CD4-positive, alpha-beta T cell treated with Interleukin-4 for 4 hours (primary cell): ENCODE measurements at regions not wholly inside any gene's neighbourhood (a gene's known extent, or its start where the extent isn't known, plus 50 kb on each side); places are given as distances from the start of the nearest gene placed in this dataset.

Experiments used
- DNase-seq: peaks from one replicate; pipeline ENCODE4 v3.0.0-alpha.2; 2020

DNA sequence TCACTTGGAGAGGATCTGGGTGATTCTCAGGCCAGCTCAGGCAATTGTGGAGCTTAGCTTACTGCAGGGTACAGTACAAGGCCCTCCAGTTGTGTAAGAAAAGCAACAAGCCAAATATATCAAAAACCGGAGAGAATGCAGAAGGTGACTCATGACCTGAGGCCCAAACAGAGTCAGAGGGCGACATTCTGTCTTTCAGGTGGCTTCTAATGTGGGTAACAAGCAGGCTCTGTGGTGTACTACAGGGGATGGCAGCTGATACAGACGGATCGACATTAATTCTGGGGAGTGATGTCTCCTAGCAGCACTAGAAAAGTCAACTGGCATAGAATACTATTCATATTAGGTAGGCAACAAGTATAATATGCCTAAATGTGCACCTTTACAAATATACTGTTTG is 219.5 kb upstream of the SOX11 start:
- no peak for DNase-seq

DNA sequence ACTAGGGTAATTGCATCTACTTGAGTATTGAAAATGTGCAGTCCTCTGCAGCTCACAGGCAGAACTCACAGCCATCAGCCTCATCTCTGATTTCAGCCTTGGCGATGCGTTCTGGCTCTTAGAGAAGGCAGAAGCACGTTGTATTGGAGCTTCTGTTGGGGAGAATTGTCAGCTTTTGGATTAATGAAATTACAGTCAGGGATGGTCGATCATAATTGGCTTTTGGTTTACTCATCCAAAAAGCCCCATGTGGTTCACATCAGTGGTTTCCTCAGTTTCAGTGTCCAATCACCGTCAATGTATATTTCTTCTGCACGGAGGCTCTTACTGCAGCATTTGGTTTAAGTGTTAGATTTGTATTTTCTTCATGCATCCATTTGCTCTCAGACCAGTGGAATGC is 218.5 kb upstream of the SOX11 start:
- DNase-seq, result no peak

GRCh38 chr2:5474716-5475115 is 217.5 kb upstream of the SOX11 start:
- no peak for DNase-seq

DNA sequence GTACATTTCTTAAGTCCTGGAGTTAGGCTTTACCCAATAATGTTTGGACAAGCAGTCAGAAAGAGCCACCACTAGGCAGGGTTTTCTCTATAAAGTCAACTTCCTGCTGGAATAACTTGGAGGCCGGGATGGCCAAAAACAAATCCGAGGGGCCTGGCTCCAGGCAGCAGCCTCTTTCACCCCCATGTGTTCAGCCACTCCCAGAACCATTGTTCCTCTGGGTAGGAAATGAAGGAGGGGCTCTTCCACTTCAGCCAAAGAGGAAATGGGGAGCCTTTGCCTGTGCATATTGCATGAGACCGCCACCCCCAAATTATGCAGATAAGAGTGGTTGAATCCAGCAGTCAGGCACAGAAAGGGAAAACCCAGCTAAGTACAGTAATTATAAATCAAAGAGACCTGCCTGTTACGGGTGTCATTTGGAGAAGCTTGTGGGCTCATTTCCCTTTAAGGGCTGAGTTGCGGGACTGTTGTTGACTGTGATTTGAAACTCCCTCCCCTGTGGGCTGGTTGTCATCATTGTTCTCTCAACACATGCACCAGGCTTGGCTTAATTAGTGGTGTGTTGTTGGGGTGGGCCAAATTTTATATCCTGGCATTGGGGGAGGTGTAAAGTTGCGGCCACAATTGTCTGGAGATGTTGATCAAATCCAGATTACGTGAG is 212.8 kb upstream of the SOX11 start:
- DNase-seq, result no peak

- DNase-seq, result no peak
Measured at GRCh38 chr2:5482929-5483331, 209.3 kb upstream of the SOX11 start.

DNA sequence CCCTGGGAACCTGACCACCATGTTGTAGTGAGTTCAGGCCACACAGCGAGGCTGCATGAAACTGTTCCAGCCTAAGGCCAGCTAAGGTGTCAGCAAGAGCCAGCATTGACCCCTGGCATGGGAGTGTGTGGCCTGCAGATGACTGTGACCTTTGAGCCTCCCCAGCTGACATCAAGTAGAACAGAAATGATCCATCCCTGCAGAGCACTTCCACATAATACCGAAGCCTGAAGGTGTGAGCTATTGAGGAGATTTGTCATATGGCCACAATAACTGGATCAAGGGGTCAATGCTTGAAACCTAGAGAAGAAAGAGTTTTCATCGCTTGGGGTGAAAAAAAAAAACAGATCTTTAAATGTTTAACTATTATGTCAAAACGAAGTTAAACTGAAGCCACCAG is 207.3 kb upstream of the SOX11 start:
- no peak for DNase-seq

DNA sequence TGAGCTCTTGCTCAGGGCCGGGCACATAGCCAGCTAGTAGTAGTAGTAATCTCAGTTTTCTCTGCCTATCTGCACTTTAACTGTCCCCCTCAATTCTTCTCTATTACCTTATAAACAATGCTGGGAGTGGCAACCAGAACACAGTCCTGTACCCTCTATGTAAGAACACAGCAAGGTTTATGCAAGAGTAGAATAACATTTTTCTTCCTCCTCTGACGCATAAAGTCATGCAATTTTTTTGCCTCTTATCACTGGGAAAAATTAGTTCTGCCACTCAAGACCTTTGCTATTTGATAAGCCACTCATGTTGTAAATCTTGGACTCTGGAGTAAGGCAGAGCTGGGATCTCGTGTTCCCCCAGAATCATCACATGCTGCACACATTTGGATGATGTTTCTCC is 200.7 kb upstream of the SOX11 start:
- DNase-seq, result no peak

DNA sequence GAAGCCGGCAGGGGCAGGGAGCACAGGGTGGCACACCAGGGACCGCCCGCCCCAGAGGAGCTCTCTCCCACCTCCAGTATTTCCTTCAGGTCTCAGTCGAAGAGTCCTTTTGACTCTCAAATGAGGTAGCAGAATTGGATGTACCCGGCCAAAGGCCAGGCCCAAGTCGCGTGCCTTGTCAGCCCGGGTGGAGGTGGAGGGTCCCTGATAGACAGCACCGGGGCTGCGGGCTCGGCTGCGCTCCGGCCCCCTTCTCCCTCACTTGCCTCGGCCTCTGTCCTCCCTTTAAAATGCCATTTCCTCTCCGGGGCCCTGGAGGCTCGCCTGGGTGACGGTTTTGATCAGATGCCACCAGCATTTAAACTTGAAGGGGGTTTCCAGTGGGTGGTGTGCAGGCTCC is 198.9 kb upstream of the SOX11 start:
- DNase-seq, result no peak

DNA sequence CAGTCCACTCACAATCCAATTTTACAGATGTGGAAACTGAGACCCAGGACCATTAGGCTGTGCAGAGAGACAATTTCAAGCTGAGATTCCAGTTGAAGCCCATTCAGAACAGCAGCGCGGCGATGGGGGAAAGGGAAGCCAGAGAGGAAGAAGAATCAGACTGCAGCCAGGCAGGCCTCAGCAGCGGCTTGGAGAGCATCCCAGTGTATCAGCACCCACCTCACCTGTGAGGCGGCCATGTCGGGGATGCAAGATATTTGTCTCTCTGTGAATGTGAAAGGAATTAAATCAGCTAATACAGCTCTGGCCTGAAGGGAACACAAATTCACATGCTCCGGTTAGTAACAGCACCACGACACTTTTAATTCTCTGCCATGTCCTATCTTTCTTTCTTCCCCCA is 198.0 kb upstream of the SOX11 start:
- DNase-seq, result no peak

GRCh38 chr2:5495586-5495985 is 196.6 kb upstream of the SOX11 start:
- DNase-seq, result no peak

DNA sequence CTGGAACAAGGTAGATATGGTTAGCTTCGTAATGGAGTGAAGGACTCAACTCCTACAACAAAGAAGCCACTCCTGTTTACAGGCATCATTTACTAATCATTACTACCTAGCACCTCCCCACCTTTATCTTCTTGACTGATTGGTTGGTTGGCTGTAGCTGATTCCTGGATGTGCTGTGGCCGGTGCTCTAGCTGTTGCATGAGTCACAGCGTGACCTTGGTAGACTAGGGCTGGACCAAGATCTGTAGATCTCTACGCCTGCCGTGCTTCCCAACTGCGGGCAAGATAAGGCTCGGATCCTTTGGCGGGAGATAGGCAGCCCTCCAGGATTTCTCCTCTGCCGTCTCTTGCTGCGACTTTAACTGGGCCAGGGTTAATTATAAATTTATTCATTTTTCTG is 194.3 kb upstream of the SOX11 start:
- DNase-seq, result no peak

DNA sequence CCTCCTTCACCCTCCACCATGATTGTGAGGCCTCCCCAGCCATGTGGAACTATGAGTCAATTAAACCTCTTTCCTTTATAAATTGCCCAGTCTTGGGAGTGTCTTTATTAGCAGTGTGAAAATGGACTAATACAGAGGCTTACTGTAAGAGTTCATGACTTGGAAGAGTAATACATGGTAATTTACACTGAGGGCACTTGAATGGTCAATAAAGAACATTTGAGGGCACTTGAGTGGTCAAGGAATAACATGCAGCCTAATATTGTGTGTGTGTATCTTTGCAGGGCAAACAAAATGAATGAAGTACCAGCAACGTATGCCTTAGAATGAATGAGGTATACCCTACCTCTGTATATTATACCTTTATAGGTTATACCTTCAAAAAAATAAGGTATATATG is 190.4 kb upstream of the SOX11 start:
- no peak for DNase-seq

- DNase-seq, result no peak
Measured at GRCh38 chr2:5502385-5502784, 189.8 kb upstream of the SOX11 start.

DNA sequence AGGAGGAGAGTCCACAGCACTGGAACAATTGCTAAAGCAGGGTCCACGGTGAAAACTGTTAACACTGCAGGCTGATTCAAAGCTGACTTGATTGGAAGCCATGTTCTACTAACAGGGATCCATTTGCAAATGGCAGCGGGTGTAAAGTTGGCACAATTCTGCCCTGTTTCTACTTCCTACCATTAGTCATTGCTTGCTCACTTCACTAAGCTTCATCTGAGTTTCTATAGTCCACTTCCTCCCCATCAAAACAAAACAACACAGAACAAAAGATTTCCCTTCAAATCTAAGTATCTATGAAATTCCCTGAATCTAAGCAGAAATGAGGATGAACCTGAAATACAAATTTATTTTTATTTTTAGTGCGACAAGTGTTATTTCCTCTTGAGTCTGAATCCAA is 187.4 kb upstream of the SOX11 start:
- no peak for DNase-seq

DNA sequence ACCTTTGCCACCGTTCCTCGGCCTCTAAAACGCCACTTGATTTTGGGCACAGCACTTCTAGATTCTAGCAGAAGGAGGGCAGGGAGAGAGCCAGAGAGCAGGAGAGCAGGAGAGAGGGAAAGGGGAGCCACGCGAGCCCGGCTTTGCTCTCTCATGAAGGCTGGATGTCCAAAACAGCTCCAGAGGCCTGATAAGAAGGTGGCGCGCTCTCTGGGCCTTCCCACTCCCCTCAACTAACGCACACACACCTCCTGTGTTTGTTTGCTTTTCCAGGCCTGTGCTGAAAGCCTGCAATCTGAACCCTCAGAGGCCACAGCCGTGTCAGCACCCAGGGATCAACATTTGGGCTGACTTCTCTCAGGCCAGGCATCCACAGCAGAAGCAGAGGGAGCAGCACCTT is 184.8 kb upstream of the SOX11 start:
- no peak for DNase-seq

DNA sequence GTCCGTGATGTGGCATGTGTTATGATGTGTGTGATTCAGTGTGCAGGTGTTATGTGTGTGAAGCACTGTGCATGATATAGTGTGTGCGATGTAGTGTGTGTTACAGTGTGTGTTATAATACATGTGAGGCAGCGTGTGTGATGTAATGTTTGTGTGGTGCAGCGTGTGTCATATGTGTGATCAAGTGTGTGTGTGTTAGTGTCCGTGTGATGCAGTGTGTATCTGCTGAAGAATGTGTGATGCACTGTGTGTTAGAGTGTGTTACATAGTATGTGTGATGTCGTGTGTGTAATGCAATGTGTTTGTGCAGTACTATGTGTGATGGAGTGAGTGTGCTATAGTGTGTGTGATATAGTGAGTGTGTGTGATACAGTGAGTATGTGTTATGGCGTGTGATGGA is 182.8 kb upstream of the SOX11 start:
- no peak for DNase-seq

DNA sequence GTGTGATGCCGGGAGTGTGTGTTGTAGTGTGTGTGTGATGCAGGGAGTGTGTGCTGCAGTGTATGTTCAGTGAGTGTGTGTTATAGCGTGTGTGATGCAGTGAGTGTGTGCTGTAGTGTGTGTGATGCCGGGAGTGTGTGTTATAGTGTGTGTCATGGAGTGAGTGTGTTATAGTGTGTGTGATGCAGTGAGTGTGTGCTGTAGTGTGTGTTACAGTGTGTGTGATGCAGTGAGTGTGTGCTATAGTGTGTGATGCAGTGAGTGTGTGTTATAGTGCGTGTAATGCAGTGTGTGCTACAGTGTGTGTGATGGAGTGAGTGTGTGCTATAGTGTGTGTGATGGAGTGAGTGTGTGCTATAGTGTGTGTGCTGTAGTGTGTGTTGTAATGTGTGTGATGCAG is 182.1 kb upstream of the SOX11 start:
- no peak for DNase-seq

DNA sequence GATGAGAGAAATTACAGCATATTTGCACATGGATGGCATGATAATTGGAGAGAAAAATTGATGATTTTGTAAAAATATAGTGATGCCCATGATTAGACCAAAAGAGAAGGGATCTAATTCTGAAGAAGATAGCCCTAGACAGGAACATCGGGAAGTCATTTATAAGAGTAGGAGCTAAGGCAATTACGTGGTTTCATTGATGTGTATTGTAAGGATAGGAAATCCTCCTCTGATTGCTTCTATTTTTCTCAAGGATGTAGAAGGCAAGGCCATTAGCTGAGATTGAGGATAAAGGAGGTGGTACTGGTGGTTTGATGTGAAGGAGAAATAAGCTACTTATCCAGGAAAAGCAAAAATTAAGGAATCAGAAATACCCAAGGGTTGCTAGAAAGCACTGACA is 176.5 kb upstream of the SOX11 start:
- no peak for DNase-seq

DNA sequence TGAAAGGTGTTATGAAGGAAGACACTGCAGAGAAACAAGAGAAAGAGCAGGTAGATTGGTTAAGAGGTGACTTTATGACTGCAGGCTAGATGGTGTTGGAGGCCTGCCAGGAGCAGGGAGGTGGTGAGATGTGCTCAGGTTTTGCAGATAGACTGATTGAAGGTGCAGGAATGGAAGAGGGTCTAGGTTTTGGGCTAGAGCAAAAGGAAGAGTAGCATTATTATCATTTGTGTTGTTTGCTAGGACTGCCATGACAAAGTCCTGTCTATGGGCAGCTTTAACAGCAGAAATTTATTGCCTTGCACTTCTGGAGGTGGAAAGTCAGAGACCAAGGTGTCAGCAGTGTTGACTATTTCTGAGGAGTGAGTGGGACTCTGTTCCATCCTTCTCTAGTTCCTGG is 172.9 kb upstream of the SOX11 start:
- DNase-seq, result no peak

DNA sequence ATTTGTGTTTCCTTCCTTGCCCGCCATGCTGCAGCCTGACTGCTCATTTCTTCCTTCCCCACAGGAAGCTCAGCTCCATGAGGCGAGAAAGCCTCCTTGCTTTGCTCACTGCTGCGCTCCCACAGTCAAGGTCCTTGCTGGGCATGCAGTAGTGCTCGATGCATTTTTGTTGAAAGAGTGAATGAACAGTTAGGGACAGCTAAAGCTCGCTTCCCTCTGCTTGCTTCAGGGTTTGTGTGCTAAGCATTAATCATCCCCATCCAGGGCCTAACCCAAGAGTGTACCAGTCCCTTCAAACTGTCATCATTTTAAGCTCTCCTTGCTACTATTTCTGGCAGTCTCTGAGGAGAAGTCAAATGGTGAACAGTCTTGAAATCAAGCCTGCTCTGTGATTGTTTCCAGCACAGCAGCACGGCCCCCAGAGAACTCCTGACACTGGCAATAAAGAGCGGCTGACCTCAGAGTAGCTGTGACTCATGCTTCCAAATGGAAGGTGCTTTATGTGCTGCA is 171.7 kb upstream of the SOX11 start:
- DNase-seq, result no peak

DNA sequence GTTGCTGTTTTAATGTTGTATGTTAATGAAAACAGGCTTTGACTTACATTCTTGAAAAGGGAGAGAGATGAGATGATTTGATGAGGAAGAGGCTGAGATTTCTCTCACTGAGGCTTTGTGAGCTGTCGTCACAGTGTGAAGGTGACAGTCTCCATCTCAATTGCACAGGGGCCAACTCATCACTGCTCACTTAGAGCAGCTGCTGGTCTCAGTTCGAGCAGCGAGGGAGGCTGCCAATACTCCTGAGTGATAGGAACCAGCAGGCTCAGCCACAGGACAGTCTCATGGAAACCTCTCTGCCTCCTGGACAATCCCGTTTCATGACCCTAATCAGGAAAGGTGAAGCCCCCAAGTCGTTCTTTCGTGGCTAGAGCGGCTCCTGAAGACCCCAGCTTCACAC is 170.7 kb upstream of the SOX11 start:
- DNase-seq, result no peak

DNA sequence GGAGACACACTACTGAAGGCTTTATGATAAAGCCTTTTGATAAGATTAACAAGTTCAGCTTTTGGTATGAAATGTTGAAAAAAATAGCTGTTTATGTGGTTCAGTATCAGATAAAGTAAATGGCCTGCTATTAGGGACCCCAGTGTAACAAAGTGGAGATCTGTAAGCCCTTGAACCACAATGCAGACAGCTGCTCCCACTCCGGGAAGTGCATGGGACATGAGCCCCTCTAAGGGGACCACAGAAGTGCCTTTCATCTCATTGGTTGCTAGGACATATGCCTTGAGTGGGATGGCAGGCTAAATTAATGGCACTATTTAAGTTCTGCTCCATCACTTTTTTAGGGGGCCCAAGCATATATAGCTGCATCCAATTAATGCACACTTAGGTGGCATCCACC is 167.6 kb upstream of the SOX11 start:
- DNase-seq, result no peak

DNA sequence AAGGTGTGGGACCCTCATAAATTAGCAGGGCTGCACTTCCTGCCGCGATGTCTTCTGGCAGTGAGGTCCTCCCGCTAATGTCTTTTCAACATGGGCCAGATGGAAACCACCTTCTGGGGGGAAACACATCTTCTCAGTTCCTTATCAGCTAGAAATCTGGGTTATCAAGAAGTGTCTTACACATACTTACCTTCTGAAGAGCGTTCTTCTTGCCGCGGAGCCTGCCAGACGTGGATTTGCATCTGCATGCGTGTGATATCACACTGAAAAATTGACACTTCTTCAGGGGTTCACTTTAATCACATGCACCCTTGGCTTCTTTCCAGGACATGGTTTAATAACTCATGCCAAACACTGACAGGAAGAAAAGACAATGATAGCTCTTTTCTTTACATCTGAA is 163.5 kb upstream of the SOX11 start:
- no peak for DNase-seq

GRCh38 chr2:5530011-5530696 is 162.0 kb upstream of the SOX11 start:
- DNase-seq, result no peak

DNA sequence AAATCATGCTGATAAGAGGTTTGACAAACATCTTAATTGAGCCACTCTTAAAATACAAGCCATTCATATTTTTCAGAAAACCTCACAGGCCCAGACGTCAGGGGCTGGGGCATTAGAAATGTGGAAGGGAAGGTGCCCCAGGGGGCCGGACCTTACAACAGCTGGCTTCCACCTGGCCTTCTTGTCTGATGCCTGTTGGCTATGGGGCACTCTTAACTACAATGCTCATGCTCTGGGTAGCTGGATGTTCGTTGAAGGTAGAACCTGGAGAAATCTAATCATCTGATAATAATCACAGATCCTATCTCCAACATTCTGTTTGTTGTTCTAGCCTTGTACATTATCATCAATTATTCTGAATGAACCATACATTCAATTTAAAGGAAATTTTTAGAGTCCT is 156.9 kb upstream of the SOX11 start:
- no peak for DNase-seq
